GM19467 (cell line): ENCODE measurements at regions not wholly inside any gene's neighbourhood (a gene's known extent, or its start where the extent isn't known, plus 50 kb on each side); places are given as distances from the start of the nearest gene placed in this dataset.

Experiments used
- ATAC-seq: cut with Tn5 transposase; IDR thresholded peaks from one replicate; pipeline ENCODE4 v1.9.1; 2021; ENCODE audit warnings: mild to moderate bottlenecking, moderate library complexity; ENCODE audit not compliant: unreplicated experiment

- no peak for ATAC-seq
These were observed 109.4 kb upstream of the C1QTNF9B start for GRCh38 chr13:24006520-24007248.

GRCh38 chr13:24007979-24008620 is 110.8 kb upstream of the C1QTNF9B start:
- no peak for ATAC-seq

DNA sequence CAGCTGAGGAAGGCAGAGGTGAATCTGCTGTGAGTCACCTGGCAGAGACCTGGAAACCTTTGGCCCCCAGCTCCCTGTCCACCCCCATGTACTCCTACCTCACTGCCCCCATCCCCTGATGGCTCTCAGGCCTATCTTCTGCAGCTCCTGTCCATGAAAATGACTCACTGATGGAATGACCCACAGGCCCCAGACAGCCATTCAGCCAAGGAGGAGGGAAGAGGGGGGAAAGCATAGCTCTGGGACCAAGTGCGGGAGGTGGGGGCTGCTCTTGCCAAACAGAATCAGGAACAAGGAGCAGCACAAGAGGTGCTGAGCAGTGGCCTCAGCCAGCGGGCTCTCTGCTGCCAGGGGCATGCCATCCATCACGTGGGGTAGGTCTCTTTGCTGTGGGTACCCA is 111.4 kb upstream of the C1QTNF9B start:
- ATAC-seq = no peak

- no peak for ATAC-seq
These were observed 114.0 kb upstream of the C1QTNF9B start for GRCh38 chr13:24011266-24011665.

- ATAC-seq = no peak
These were observed 115.3 kb upstream of the C1QTNF9B start for GRCh38 chr13:24012648-24013047.

GRCh38 chr13:24013189-24013588 is 115.9 kb upstream of the C1QTNF9B start:
- no peak for ATAC-seq

DNA sequence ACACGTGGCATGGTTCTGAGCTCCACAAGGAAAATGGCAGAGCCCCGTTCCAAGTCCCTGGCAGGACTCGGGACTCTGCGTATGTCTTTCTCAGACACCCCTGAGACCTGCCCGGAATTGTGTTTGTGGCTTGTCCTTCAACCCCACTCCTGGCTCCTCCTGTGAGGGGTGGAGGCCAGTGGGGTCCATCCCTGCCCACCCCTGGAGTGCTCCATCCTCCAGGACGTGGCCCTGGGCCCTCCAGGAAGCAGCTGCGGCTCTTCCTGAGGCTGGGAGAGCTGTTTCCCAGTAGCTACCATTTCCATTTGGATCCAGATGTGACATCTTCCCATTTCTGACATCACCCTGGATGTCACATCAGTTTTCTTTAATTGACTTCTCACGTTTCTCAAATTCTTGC is 118.7 kb upstream of the C1QTNF9B start:
- ATAC-seq = no peak

- ATAC-seq = no peak
These were observed 125.3 kb upstream of the C1QTNF9B start for GRCh38 chr13:24022568-24022967.

DNA sequence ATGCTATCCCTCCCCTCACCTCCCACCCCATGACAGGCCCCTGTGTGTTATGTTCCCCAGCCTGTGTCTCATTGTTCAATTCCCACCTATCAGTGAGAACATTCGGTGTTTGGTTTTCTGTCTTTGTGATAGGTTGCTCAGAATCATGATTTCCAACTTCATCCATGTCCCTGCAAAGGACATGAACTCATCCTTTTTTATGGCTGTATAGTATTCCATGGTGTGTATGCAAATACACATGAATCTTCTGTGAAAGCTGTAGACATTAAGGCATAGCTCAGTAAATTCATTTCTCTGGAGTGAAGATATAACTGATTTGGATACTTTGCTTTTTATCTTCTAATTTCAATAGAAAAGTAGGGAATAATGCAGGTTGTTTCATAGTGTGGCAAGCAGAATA is 125.8 kb upstream of the C1QTNF9B start:
- no peak for ATAC-seq

DNA sequence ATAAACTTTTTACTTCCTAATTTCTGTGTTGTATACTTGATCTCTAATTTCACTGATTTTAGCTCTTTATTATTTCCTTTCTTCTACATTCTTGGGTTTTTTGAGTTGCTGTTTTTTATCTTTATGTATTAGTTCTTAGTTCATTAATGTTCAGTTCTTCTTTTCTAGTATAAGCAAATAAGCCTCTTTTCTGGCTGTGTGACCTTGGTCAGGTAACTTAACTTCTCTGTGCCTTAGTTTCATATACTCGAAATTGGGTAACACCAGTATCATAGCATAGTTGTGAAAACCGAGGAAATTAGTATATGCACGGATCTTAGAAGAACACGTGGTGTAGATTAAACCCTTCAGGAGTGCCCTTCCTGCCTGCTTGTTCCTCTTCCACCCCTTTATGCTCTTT is 130.2 kb upstream of the C1QTNF9B start:
- no peak for ATAC-seq

- no peak for ATAC-seq
These were observed 128.3 kb upstream of the SPATA13 start for GRCh38 chr13:24032252-24032651.

DNA sequence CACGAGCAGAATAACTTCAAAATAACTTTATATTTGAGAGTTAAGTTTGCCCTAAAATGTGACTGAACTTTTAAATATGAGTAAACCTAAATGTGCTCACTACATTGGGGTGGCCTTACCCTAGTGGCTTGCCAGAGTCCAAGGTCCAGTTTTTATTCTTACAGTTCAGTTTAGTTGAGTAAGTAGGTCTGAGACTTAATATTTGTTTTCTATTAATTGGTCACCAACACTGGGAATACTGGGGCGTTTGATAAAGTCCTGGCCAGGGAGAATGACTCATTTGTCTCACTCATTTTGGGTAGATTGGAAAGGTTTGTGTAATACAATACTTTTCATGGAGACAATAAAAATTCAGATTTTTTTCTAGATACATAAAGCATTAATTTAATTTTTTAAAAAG is 127.8 kb upstream of the SPATA13 start:
- no peak for ATAC-seq

- no peak for ATAC-seq
These were observed 126.8 kb upstream of the SPATA13 start for GRCh38 chr13:24033527-24034302.

DNA sequence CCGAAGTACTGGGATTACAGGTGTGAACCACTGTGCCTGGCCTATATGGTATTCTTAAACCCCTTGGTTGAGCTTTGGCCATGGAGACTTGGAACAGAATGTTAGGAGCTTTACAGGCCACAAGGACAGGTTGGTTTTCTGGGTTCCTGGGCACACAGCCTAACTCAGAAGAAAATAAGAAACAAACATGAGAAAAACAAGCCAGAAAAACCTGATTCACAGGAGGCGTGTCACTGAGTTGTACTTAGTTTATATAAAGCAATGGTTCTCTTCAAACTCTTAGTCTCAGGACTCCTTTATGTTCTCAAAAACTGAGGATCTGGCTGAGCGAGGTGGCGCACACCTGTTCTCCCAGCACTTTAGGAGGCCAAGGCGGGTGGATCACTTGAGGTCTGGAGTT is 125.1 kb upstream of the SPATA13 start:
- ATAC-seq = no peak

DNA sequence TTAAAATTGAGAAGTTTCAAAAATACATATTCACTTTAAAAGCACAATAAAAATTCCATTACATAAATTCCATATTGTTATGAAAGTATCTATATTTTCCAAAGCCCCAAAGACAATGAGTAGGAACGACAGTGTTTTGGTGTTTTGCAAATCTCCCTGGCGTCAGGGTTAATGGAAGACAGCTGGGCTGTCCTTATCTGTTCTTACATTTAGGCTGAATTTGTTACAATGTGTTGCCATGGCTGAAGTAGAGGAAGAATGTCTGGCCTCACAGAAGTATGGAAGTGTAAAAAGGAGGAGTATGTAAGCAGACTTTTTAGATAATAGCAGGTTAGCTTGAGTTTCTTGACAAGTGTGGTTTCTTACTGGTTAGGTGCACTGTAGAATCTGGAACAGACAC is 124.4 kb upstream of the SPATA13 start:
- no peak for ATAC-seq

- no peak for ATAC-seq
These were observed 122.1 kb upstream of the SPATA13 start for GRCh38 chr13:24038405-24038804.

GRCh38 chr13:24038841-24039330 is 121.6 kb upstream of the SPATA13 start:
- no peak for ATAC-seq

DNA sequence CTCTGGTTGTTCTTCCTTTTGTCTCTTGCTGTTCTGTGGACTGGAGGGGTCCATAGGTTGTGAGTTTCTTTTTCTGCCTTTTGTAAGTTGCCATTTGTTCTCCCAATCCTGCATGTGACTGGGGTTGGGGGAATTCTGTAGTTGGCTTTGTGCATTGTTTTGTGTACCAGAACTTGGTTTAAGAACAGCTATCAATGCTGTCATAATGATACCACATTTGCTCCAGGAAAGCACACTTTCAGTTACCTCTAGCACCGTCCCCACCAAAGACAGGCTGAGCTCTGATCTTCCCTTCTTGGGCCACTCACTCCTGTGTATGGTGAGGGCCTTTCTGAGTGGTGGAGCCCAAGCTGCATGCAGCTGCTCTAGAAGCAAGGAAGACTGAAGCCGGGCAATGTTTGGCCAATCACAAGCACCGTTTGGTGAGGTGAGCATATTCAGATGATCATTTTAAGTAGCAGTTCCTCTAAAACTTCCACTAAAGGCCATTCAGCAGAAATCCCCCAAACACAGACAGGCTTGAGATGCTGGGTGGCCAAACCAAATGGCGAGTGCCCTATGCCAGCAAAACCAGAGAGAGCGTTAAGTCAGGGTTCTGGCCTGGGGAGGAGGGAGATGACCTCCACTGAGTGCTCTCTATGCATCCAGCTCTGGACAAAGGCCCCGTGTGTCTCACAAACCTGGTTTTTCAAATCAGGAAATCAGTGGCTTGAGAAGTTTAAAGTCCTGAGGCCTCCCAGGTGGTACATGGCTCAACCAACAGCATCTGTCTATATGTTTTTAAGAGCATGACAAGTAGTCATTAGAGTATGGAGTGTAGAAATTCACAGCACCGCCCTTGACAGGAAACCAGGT is 120.7 kb upstream of the SPATA13 start:
- ATAC-seq = peak; percentile 55

DNA sequence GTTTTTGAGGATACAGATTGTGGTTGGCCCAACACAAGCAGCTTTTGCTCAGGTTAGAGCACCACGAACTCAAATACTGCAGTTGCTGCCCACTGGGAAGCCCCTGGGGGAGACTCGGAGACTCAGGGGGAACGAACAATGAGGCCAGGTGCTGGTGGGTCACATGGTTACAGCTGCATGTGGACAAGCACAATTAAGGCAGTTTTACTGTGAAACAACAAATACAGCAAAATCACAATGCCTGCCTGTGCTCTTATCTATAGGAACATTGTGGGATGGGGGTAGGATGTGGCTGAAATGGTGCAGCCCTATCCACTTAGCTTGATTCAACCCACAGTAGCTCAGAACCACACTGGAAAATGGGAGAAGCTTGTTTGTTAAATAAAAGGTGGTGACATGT is 119.7 kb upstream of the SPATA13 start:
- ATAC-seq = no peak

DNA sequence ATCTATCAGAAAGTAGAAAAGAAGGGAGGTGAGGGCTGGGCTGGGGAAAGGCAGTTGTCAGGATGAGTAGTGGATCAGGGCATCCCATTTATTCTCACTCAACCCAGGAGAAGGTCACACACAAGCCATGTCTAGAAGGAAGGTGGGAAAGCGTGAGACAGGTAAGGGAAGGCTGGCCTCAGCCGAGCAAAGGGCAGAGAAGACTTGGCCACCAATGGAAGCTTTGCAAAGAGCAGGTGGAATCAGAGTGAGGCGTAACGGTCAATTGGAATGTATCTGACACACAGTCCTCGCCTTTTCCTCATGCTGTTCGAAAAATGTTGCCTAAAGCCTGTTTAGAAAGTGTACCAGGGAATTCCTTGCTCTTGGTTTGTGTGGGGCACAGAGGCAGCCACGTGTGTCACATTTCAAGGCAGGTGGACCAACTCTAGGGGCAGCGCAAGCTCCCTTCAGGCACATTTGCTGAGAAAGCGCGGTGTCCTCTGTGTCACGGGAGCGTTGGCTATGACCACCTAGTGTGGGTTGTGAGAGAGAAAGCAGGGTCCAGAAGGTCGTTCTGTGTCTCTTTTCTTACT is 118.8 kb upstream of the SPATA13 start:
- ATAC-seq = no peak
